ENCODE measurements at regions not wholly inside any gene's neighbourhood (a gene's known extent, or its start where the extent isn't known, plus 50 kb on each side); places are given as distances from the start of the nearest gene placed in this dataset.

DNA sequence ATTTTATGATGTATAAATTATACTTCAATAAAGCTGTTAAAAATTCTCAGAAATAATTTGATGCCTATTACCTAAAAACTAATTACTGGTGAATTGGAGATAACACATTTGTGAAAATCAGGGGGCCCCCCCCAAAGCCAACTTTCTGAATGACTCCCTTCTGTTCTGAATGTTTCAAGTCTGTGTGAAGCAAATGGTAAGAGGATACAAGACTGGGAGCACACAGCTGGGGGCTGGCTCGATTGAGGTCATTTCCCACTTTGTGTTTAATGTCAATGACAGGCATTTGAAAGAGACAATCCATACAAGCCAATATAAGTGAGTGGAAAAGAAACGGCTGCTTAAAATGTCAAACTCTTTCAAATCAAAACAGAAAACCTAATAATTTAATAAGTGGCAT is 155.8 kb downstream of the SH2D1A start:
- Histone ChIP-seq H4K8ac (ENCODE audit: extremely low read depth, insufficient read depth, low read length) (no peak overlapping the region), H3K23me2 (ENCODE audit: low read depth, low read length) (no peaks in the 10 kb centered on the region)
- POLR2A ChIA-PET (ENCODE audit: partially characterized antibody), result no interaction called here

More for the DNA sequence above, 155.8 kb downstream of the SH2D1A start:
- Histone ChIP-seq H3K4me2 (ENCODE audit: insufficient read depth in 1 of 2, low read depth in 2 of 2, low read length in 2 of 2) (no peak overlapping the region), H3K9ac (replicated peaks in 1 of 4; ENCODE audit: extremely low read depth in 1 of 4, low read depth in 3 of 4, low read length in 3 of 4) (no peak overlapping the region), H3K79me2 (ENCODE audit: control insufficient read depth in 1 of 2, insufficient read depth in 2 of 2, low read length in 2 of 2) (no peaks in the 10 kb centered on the region), H2AK5ac (ENCODE audit: low read depth, low read length) (no peak overlapping the region), H4K5ac (ENCODE audit: insufficient read length, low read depth, low read length) (no peak overlapping the region), H3K9me3 (ENCODE audit: insufficient read depth in 2 of 2, low read depth in 1 of 2, low read length in 1 of 2) (no peaks in the 10 kb centered on the region; a peak in 1 of 4 replicates), H3K4me1 (replicated peaks in 1 of 4; ENCODE audit: control insufficient read depth in 3 of 4, insufficient read depth in 4 of 4, low read length in 3 of 4) (peaks cover 0 to 4% (median 0%) of the 10 kb centered on the region in 4 experiments; a peak in 1 of 7 replicates), H2BK12ac (ENCODE audit: low read depth, low read length) (no peak overlapping the region), H4K20me1 (replicated peaks in 1 of 2; ENCODE audit: control insufficient read depth in 1 of 2, insufficient read depth in 2 of 2, low read length in 2 of 2) (no peaks in the 10 kb centered on the region), H4K91ac (replicated peaks; ENCODE audit: insufficient read length, low read length) (no peak overlapping the region), H2BK5ac (ENCODE audit: low read depth, low read length) (no peak overlapping the region), H3K36me3 (ENCODE audit: control insufficient read depth in 2 of 4, insufficient read depth in 4 of 4, low read length in 3 of 4) (no peaks in the 10 kb centered on the region), H3K14ac (ENCODE audit: insufficient read length) (no peak overlapping the region), H3K4me3 (ENCODE audit: extremely low read depth in 1 of 4, insufficient read depth in 2 of 4, low read depth in 3 of 4, low read length in 4 of 4) (no peak overlapping the region), H3K4ac (replicated peaks; ENCODE audit: insufficient read length, low read depth, low read length) (no peak overlapping the region), H3K23ac (ENCODE audit: insufficient read length) (no peak overlapping the region), H3K27ac (ENCODE audit: low read depth, low read length) (no peak overlapping the region), H3K18ac (ENCODE audit: extremely low read depth, low read length) (no peak overlapping the region), H2BK120ac (replicated peaks; ENCODE audit: low read depth, low read length) (no peak overlapping the region), H2BK15ac (ENCODE audit: low read length) (no peak overlapping the region), H2BK20ac (ENCODE audit: low read length) (no peak overlapping the region), H2AFZ (ENCODE audit: low read length) (no peak overlapping the region), H3K27me3 (replicated peaks in 1 of 4; ENCODE audit: control insufficient read depth in 3 of 4, extremely low read depth in 1 of 4, insufficient read depth in 3 of 4, low read length in 3 of 4) (no peaks in the 10 kb centered on the region), H3K79me1 (ENCODE audit: low read depth, low read length) (no peaks in the 10 kb centered on the region), H3K56ac (replicated peaks; ENCODE audit: insufficient read length, low read depth, low read length) (no peak overlapping the region)
- 83% methylated on average over 2 of the region's 2 CpGs; no CpG with 5 or more reads in 1 of the 2 experiments for WGBS, 2 experiments (ENCODE audit: extremely low coverage in 1 of 2, insufficient coverage in 1 of 2, insufficient read length in 1 of 2, insufficient replicate concordance in 2 of 2, low coverage in 1 of 2, low lambda C conversion rate in 2 of 2, missing lambda C conversion rate in 1 of 2)
- TF ChIP-seq POLR2AphosphoS5 (IDR thresholded peaks at IDR 0.05; ENCODE audit: low read depth, low read length) (no peak), EGR1 (IDR thresholded peaks at IDR 0.05; ENCODE audit: borderline replicate concordance, low read depth, low read length) (no peak), SIN3A (conservative IDR thresholded peaks at IDR 0.05 in 1 of 2, IDR thresholded peaks at IDR 0.05 in 1 of 2; ENCODE audit: low read depth in 1 of 2, low read length in 2 of 2) (no peak), POU5F1 (IDR thresholded peaks at IDR 0.05; ENCODE audit: low read depth, low read length) (no peak), TBP (IDR thresholded peaks at IDR 0.05; ENCODE audit: low read depth, low read length) (no peak), SAP30 (IDR thresholded peaks at IDR 0.05; ENCODE audit: insufficient read depth, insufficient replicate concordance, low read length) (no peak), HDAC2 (IDR thresholded peaks at IDR 0.05; ENCODE audit: borderline replicate concordance in 1 of 2, low read depth in 2 of 2, low read length in 2 of 2) (no peak), JUN (IDR thresholded peaks at IDR 0.05; ENCODE audit: low read depth, low read length) (no peak), SP1 (IDR thresholded peaks at IDR 0.05; ENCODE audit: low read depth, low read length) (no peak)
- TF ChIP-seq, protein P1, sequence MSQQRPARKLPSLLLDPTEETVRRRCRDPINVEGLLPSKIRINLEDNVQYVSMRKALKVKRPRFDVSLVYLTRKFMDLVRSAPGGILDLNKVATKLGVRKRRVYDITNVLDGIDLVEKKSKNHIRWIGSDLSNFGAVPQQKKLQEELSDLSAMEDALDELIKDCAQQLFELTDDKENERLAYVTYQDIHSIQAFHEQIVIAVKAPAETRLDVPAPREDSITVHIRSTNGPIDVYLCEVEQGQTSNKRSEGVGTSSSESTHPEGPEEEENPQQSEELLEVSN (IDR thresholded peaks at IDR 0.05), result no peak
- FAIRE-seq, result no peak
- DNase-seq (ENCODE audit: low read depth in 1 of 2, low spot score in 2 of 2), result no peak
- CTCF ChIA-PET (ENCODE audit: partially characterized antibody), result no interaction called here

All from H1 (cell line).